Gastrocnemius medialis (tissue), 4 donors: ENCODE measurements at regions not wholly inside any gene's neighbourhood (a gene's known extent, or its start where the extent isn't known, plus 50 kb on each side); places are given as distances from the start of the nearest gene placed in this dataset.
"Not testable (repeated sequence)": the region's sequence is repeated elsewhere in the genome, so short reads cannot be mapped to it uniquely, and the experiment has no call there.

ENCODE experiments used
- ATAC-seq, 2 donors: fragments of 150-250 bp; one replicate each; pipeline ENCODE4 v1.9.1; 2016
- DNase-seq, 2 donors: peaks; one replicate each; pipeline ENCODE4 v3.0.0-alpha.2; 2019
- H3K27ac ChIP-seq, 4 donors: fragments of 200-600 bp; sonication (generic); 1 replicate in 1 of 4; 2 replicates in 3 of 4; pipeline ENCODE4 v1.5.1; 2016 to 2018; ENCODE audit warnings: mild to moderate bottlenecking in 2 of 4, moderate library complexity in 1 of 4
- H3K27me3 ChIP-seq, 3 donors: fragments of 200-600 bp; sonication (generic) in 2 of 3; 1 replicate in 1 of 3; 2 replicates in 2 of 3; pipeline versions ENCODE4 v1.5.1 to v1.6.0; 2016 to 2019; ENCODE audit warnings: mild to moderate bottlenecking in 1 of 3, moderate library complexity in 1 of 3
- H3K36me3 ChIP-seq, 2 donors: fragments of 200-600 bp; sonication (generic) in 1 of 2; one replicate each; pipeline ENCODE4 v1.5.1; 2017 to 2018
- H3K4me1 ChIP-seq, 2 donors: fragments of 200-600 bp; sonication (generic) in 1 of 2; one replicate each; pipeline ENCODE4 v1.5.1; 2016 to 2017; ENCODE audit warnings: mild to moderate bottlenecking in 2 of 2
- H3K4me3 ChIP-seq, 4 donors: fragments of 200-600 bp; sonication (generic) in 3 of 4; 1 replicate in 1 of 4; 2 replicates in 3 of 4; pipeline ENCODE4 v1.5.1; 2016 to 2019; ENCODE audit warnings: mild to moderate bottlenecking in 2 of 4
- H3K9me3 ChIP-seq, 3 donors: fragments of 200-600 bp; sonication (generic) in 2 of 3; 1 replicate in 1 of 3; 2 replicates in 2 of 3; pipeline ENCODE4 v1.5.1; 2016 to 2019
- in situ Hi-C, 4 donors: fragments of 200-750 bp; cut with MboI; loops; one replicate each; pipeline versions ENCODE4 v1.15.0 to v1.8.0; 2017; ENCODE audit warnings: low sequenced_read_pairs in 4 of 4
- intact Hi-C: fragments of 100-400 bp; cut with DNase I; formaldehyde crosslinking; loops from one replicate; pipeline ENCODE4 v1.15.1; 2023; ENCODE audit warnings: low total_unique reads
- TF ChIP-seq, protein P1 (sequence below), 5 experiments: fragments of 450-650 bp in 3 of 5; fragments of 200-600 bp in 2 of 5; sonication (generic) in 2 of 5; IDR thresholded peaks in 4 of 5; conservative IDR thresholded peaks in 1 of 5; 1 replicate in 4 of 5; 2 replicates in 1 of 5; pipeline ENCODE4 v1.5.1; 2016 to 2019; ENCODE audit warnings: antibody characterized with exemption in 5 of 5, mild to moderate bottlenecking in 3 of 5, moderate library complexity in 3 of 5

DNA sequence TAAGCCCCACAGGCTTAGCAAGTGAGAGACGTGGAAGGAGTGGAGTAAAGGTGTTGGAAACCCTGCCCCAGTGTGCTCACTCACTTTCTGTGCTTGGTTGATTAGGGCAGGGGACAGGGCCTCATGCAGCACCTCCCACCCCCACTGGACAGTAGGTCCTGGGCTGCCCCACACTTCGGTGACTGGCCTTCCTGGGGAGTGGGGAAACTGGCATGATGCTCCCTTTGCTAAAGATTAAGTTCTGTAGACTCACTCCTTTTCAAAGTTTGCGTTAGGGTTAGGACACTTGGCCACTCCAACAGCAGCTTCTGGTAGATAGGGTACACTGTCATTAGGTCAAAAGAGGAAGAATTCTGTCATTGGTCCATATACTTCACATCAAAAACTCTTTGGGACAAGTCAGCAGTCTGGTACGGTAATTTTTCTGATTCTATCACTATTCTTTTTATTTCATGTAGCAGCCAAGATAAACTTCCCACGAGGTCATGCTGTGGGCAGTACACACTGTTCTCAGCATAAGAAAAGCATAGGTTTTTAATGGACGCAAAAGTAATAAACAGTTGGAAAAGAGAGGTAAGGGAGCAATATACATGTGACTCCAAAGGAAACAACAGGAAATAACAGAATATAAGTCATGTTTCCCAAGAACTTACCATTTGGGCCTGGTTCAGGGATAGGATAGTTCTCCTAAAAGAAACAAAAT is 106.6 kb upstream of the TERB2 start:
- intact Hi-C loops (loop anchor here (5.0 kb wide), 1 partner anchor 187 kb away; no protein-coding TSS in a partner anchor), in situ Hi-C loops (loop anchor here in 1 of 4 donors (25.0 kb wide), 1 partner anchor 187 kb away; no protein-coding TSS in a partner anchor)
- ATAC-seq, H3K36me3 ChIP-seq, H3K27ac ChIP-seq, DNase-seq, H3K4me3 ChIP-seq, H3K27me3 ChIP-seq, H3K9me3 ChIP-seq, H3K4me1 ChIP-seq: not testable (repeated sequence)

- H3K4me3 ChIP-seq, H3K27ac ChIP-seq, H3K36me3 ChIP-seq, H3K27me3 ChIP-seq, H3K9me3 ChIP-seq, H3K4me1 ChIP-seq: not testable (repeated sequence)
- TF ChIP-seq, protein P1, sequence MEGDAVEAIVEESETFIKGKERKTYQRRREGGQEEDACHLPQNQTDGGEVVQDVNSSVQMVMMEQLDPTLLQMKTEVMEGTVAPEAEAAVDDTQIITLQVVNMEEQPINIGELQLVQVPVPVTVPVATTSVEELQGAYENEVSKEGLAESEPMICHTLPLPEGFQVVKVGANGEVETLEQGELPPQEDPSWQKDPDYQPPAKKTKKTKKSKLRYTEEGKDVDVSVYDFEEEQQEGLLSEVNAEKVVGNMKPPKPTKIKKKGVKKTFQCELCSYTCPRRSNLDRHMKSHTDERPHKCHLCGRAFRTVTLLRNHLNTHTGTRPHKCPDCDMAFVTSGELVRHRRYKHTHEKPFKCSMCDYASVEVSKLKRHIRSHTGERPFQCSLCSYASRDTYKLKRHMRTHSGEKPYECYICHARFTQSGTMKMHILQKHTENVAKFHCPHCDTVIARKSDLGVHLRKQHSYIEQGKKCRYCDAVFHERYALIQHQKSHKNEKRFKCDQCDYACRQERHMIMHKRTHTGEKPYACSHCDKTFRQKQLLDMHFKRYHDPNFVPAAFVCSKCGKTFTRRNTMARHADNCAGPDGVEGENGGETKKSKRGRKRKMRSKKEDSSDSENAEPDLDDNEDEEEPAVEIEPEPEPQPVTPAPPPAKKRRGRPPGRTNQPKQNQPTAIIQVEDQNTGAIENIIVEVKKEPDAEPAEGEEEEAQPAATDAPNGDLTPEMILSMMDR (IDR thresholded peaks at IDR 0.05 in 4 of 5, conservative IDR thresholded peaks at IDR 0.05 in 1 of 5): peak in 4 of 5 experiments; percentile 35 to 78 (median 62)
- DNase-seq: peak in 1 of 2 donors; percentile 13
- in situ Hi-C loops: loop anchor here in 1 of 4 donors (25.0 kb wide), 1 partner anchor 184 kb away; no protein-coding TSS in a partner anchor
- ATAC-seq: peak in 1 of 2 donors; percentile 65
- intact Hi-C loops: loop anchor here (5.0 kb wide), 1 partner anchor 184 kb away; no protein-coding TSS in a partner anchor
Measured at GRCh38 chr15:44853304-44853950, 103.1 kb upstream of the TERB2 start.

DNA sequence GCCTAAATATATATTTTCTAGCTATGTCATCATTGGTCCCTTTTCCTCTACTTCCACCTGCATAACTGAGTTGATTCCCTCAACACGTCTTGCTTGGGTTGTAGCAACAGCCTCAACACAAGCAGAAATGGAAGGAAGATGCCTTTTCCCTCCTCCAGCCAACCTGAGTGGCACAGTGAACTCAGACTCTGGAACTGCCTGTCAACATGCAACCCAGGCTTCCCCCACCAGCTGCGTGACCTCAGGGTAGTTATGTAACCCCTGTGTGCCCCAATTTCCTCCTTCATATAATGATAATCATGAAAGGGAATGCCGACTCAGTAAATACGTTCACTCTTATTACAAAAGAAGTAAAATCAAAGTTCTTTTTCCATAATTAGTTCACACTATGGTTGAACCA is 101.8 kb upstream of the TERB2 start:
- intact Hi-C loops (loop anchor here (5.0 kb wide), 2 partner anchors 173 to 183 kb away; no protein-coding TSS in a partner anchor), in situ Hi-C loops (loop anchor here in 1 of 4 donors (25.0 kb wide), 1 partner anchor 183 kb away; no protein-coding TSS in a partner anchor)
- not testable (repeated sequence) for H3K27me3 ChIP-seq, H3K4me3 ChIP-seq, H3K27ac ChIP-seq, DNase-seq, H3K9me3 ChIP-seq, H3K36me3 ChIP-seq, ATAC-seq, H3K4me1 ChIP-seq

- intact Hi-C loops (loop anchor here (5.0 kb wide), 1 partner anchor 171 kb away; no protein-coding TSS in a partner anchor), in situ Hi-C loops (loop anchor here in 1 of 4 donors (25.0 kb wide), 1 partner anchor 181 kb away; no protein-coding TSS in a partner anchor)
- not testable (repeated sequence) for H3K4me3 ChIP-seq, ATAC-seq, H3K27ac ChIP-seq, H3K27me3 ChIP-seq, H3K9me3 ChIP-seq, DNase-seq, H3K36me3 ChIP-seq, H3K4me1 ChIP-seq
Measured at GRCh38 chr15:44856284-44856683, 100.2 kb upstream of the TERB2 start.

- not testable (repeated sequence) for H3K27me3 ChIP-seq, ATAC-seq, H3K27ac ChIP-seq, H3K9me3 ChIP-seq, H3K36me3 ChIP-seq, H3K4me3 ChIP-seq, H3K4me1 ChIP-seq, DNase-seq
- in situ Hi-C loops (loop anchor here in 1 of 4 donors (25.0 kb wide), 1 partner anchor 180 kb away; no protein-coding TSS in a partner anchor), intact Hi-C loops (loop anchor here (5.0 kb wide), 1 partner anchor 170 kb away; no protein-coding TSS in a partner anchor)
Measured at GRCh38 chr15:44857164-44857710, 99.2 kb upstream of the TERB2 start.

- intact Hi-C loops: loop anchor here (5.0 kb wide), 1 partner anchor 168 kb away; no protein-coding TSS in a partner anchor
- DNase-seq, H3K27ac ChIP-seq, ATAC-seq, H3K9me3 ChIP-seq, H3K36me3 ChIP-seq, H3K27me3 ChIP-seq, H3K4me1 ChIP-seq, H3K4me3 ChIP-seq: not testable (repeated sequence)
- in situ Hi-C loops: loop anchor here in 1 of 4 donors (25.0 kb wide), 1 partner anchor 178 kb away; no protein-coding TSS in a partner anchor
Measured at GRCh38 chr15:44859088-44859487, 97.4 kb upstream of the TERB2 start.

DNA sequence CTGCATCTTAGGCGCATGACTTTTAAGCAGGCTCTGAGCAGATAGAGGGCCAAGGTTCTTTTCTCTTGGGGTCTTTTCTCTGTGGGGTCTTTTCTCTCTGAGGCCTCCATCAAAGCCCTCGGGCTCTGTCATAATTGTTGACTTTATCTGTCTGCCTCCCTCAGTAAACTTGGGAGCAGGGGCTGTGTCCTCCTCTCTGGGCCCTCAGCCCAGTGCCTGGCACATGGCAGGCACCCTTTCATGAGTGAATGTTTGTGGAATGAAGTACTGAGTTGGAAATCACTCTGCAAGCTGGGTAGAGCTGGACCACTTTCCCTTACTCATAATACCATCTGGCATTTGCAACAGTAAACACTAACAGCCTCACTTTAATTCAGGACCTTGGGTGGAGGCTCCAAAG is 96.3 kb upstream of the TERB2 start:
- H3K9me3 ChIP-seq, ATAC-seq, H3K27me3 ChIP-seq, H3K4me3 ChIP-seq, H3K36me3 ChIP-seq, DNase-seq, H3K4me1 ChIP-seq, intact Hi-C loops, H3K27ac ChIP-seq: not testable (repeated sequence)
- in situ Hi-C loops: loop anchor here in 1 of 4 donors (25.0 kb wide), 1 partner anchor 177 kb away; no protein-coding TSS in a partner anchor
